ENCODE measurements at regions not wholly inside any gene's neighbourhood (a gene's known extent, or its start where the extent isn't known, plus 50 kb on each side); places are given as distances from the start of the nearest gene placed in this dataset.
A peak's percentile ranks its signal among the peaks of the same experiment; 100 is the strongest.
"Not testable (repeated sequence)": the region's sequence is repeated elsewhere in the genome, so short reads cannot be mapped to it uniquely, and the experiment has no call there.

DNA sequence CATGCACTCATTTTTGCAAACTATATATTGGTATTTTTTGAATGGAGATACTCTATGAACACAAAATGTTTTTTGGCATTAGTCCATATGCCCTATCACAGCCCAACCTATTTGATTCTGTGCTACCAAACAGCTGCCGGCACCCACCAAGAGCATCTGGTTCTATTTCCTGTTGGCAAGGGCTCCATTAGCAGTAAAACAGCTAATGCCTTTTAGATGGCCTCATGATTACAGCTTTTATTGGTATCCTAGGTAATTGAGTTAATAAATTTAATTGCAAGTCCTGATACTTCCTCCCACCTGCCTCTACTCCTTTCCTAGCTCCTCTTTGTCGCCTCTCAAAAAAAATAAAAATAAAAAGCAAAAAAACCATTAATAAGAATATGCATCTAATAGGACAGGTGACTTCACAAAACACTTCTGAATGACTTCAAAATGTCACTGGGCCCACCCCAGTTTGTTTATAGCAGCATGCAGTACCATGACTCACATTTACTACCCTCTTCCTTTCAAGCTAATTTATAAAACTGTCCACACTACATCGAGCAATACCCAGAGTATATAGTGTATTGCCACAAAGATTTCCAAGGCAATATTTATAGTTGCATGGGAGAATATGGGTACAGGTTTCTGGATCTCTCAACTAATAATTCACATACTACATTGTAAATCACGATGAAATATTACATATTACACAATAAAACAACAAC lies 620.4 kb downstream of the SLCO4C1 start:
- FAIRE-seq (no peak), DNase-seq (ENCODE audit: low spot score in 2 of 2) (no peak)

DNA sequence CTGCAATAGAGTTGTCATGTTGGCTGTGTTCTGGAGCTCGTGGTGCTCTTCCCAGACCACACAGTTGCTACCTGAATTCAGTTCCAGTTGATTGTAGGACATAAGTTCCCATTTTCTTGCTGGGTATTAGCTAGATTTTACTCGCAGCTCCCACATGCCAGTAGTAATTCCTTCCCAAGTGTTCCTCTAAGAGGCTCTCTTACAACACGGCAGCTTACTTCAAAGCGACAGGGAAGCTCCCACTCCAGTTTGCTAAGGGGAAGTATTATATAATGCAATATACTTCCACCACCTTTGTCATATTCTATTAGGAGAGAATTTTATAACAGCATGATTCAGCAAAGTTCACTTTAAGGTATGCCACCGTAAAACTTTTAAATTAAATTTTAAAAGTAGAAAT lies 623.0 kb downstream of the SLCO4C1 start:
- DNase-seq (ENCODE audit: low spot score in 2 of 2): no peak
- no peak for FAIRE-seq

DNA sequence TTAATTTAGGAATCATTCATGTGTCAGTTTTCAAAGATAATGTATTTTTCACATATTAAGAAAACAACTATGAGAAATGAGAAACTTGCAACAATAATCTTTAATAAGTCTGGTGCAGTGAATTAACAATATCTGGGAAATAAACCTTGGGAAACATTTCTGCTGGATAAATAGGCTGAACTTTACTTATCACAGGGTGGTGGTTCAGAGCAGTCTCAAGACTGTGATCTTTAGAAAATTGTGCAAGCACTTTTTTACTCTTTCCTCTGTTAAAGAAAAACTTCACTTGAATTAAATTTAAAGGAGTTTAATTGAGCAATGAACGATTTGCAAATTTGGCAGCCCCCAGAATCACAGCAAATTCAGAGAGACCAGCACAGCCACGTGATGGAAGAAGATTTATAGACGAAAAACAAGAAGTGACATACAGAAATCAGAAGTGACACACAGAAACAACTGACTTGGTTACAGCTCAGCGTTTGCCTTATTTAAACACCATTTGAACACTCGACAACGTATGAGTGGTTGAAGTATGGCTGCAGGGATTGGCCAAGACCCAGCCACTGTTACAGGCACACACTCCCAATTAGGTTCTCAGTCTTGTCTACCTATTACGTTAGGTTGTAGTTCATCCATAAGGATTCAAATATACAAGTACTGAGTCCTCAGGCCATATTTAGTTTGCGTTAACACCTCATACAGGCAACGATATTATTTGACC lies 631.9 kb downstream of the SLCO4C1 start:
- no peak for FAIRE-seq
- no peak for DNase-seq (ENCODE audit: low spot score in 2 of 2)

DNA sequence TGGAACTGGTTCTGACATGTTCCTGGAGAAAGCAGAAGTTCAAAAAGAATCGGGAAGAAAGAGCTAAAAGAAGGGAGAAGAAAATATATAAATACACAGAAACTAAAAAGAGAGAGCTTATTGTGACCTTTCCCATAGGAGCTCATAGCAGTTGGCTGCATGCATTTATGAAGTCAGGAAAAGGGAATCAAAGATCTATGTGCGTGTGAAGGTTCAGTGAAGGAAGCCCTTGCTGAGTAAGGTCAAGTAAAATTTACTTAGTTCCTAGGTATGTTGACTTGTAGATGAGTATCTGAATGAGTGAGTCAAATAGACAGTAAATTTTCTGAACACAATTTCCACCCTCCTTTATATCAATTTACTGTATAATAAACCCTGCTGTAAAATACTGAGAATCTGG lies 632.5 kb downstream of the SLCO4C1 start:
- no peak for FAIRE-seq
- no peak for DNase-seq (ENCODE audit: low spot score in 2 of 2)

DNA sequence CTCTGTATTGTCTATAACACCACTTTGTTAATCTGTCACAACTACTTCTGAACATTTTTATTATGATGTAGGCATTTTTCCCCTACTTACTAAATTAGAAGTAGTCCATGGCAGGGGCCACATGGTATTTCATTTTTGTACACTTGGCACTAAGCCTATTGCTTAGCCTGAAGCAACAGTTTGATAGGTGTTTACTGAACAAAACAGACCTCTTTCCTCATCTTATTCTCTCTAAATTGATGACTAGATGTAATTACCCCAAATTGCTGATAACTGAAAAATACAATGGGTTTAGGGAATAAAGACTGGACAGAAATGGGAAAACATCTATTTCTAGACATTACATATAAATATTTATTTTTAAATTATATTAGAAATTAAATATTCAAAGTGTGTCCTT lies 633.8 kb downstream of the SLCO4C1 start:
- DNase-seq (ENCODE audit: low spot score in 2 of 2) (no peak), FAIRE-seq (no peak)

DNA sequence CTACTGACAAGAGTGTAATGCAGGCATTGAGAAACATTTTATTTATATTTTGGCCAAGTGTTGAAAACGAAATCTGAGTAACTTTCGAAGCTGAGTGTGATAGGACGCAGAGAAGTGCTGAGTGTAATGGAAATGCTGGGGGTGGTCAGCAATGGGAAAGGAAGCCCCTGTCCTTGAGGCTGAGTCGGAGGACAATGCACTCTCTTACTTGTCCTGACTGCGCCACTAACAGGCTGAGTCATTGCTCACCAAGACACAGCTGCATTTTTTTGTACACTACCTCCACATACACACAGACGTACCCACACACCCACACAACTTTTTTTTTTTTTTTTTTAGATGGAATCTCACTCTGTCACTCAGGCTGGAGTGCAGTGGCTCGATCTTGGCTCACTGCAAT lies 637.7 kb downstream of the SLCO4C1 start:
- FAIRE-seq: no peak
- DNase-seq (ENCODE audit: low spot score in 2 of 2): no peak

DNA sequence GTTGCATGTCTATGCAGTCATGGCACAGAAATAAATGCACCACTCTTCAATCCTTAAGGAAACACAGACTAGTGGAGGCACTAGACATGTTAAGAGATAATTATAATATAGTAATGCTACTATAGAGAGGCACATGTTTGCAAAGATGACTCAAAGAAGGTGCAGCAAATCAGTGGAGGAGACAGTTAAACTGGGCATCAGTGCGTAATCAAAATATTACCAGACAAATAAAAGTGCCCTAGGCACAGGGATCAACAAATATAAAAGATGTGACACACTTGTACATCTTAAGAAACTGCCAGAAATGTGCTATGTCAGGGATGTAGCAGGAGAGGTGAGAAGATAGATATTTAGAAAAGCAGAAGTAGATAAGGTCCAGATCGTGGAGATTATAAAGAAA lies 642.1 kb downstream of the SLCO4C1 start:
- DNase-seq (ENCODE audit: low spot score in 2 of 2) (no peak), FAIRE-seq (no peak)

DNA sequence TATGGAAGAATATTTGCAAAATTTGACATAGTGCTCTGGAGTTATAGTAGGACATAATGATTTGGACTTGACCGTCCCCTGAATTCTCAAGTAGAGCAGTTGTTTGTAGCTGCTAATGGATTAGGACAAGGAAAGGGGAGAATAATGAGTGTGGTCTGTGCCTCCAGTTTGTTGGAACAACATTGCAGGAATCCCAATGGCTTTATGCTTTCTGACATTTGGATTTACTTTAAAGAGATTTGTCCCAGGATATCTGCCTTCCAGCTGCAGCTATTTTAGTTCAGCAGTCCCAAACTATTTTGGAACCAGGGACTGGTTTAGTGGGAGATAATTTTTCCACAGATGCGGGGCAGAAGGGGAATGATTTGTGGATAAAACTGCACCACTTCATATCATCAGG lies 648.2 kb downstream of the SLCO4C1 start:
- no peak for FAIRE-seq
- DNase-seq (ENCODE audit: low spot score in 2 of 2): no peak

DNA sequence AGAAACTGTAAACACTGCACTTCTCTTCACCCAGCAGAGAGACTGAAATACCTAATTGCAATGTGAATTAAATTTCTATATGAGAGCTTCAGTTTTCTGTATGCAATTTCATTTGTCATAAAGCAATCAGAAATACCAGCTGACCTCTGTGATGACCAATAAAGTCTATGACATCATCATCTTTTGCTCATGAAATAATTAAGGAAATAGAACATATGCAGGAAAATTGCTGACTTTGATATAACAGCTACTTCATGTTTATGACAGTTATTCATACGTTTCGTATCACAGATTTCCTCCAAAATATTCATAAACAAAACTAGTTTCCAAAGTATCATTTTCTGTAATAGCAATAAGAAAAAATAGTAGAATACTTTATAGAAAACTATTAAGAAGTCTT lies 652.3 kb downstream of the SLCO4C1 start:
- DNase-seq (ENCODE audit: low spot score in 2 of 2) (no peak), FAIRE-seq (no peak)

DNA sequence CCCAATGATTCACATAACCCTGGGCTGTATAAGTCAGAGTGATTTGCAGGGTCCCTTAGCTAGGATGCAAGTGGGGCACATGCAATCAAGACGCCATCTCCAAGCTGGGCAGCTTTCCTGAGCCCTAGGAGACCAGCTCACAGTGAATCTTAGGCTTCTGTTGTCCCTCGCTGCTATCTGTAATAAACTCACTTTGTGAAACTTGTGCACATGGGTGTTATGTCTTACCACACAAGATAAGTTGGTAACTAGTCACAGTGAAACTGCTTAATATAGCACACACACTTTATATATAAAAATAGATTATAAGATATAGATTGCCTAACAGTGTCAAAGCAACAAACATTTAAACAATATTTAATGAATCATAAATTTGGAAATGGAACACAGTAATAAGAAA lies 658.5 kb downstream of the SLCO4C1 start:
- DNase-seq (ENCODE audit: low spot score in 2 of 2) (no peak), FAIRE-seq (no peak)

DNA sequence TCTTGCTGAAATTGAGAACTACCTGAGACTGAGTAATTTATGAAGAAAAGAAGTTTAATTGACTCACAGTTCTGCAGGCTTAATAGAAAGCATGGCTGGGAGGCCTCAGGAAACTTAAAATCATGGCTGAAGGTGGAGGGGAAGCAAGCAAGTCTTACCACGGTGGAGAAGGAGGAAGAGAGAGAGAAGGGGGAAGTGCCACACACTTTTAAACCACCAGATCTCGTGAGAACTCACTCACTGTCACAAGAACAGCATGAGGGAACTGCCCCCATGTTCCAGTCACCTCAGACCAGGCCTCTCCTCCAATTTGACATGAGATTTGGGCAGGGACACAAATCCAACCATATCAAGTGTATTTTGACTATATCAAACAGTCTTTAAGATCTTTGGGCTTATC lies 668.3 kb downstream of the SLCO4C1 start:
- not testable (repeated sequence) for FAIRE-seq; DNase-seq (ENCODE audit: low spot score in 2 of 2)

DNA sequence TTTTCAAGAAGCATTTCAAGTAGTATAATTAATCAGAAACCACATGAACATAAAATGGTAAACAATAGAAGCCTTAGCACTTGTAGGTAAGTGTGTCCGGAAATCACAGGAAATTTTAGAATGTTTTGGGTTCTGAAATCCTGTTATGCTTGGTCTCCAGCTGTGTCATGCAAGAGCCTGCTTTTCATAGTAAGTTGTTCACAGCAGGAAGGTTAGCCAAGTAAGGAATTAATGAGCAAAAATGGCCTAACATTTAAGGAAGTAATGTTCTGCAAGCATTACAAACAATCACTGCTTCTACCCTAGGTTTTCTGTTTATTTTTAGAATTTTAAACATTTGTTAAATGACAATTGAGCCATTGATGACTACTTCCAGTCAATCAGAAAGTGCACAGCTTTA lies 669.5 kb downstream of the SLCO4C1 start:
- FAIRE-seq (no peak), DNase-seq (ENCODE audit: low spot score in 2 of 2) (no peak)

DNA sequence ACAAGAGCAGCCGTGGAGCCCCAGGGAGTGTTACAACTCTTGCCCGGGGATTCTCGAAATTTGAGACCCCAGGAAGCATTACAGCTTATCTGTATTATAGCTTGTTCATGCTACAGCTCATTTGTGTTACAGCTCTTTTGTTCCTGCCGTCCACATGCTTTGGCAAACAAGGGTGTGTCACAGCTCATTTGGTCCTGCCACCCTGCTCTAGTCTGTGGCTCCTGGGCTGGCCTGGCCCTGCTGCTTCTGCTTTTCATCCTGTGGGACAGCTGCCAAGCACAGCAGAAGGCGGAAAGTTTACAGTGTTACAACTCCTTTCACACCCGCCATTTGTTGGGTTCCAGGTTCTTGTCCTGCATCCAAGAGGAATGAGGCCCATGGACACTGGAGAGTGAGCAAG lies 685.0 kb downstream of the SLCO4C1 start:
- DNase-seq (ENCODE audit: low spot score in 2 of 2): no peak
- no peak for FAIRE-seq

DNA sequence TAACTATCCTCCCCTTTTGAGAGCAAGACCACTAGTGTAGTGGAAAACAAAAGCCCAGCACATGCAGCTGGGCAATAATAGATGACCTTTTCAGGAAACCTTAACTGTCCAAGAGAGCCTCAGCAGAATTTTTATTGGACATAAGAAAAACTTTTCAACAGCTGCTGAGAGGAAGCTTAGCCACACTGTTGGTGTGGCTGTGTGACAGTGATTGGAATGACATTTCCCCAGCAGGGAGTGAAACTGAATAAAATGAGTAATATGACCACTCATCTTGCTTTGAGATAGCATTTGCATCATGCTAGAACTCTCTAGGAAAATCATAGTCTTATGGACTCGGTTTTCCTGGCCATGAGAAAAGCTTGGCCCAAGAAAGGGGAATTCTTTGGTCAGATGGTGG lies 687.8 kb downstream of the SLCO4C1 start:
- DNase-seq (ENCODE audit: low spot score in 2 of 2) (no peak), FAIRE-seq (no peak)

DNA sequence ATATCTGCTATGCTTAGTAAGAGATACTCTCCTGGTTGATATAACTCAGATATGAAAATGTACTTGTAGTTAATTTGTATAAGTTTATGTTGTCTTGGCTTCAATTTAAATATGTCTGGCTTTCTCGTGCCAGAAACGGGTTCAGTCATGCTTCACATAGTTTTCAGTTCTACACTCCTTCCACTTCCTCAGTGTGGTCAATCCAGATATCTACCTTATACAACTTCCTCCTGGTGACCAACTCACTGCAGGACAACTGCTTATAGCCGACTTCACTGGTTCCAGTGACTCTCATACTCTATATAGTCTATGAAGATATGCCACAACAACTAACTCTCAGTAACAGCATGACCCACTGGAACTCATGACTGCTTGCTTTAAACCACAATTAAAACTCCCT lies 690.4 kb downstream of the SLCO4C1 start:
- FAIRE-seq (no peak), DNase-seq (ENCODE audit: low spot score in 2 of 2) (no peak)

DNA sequence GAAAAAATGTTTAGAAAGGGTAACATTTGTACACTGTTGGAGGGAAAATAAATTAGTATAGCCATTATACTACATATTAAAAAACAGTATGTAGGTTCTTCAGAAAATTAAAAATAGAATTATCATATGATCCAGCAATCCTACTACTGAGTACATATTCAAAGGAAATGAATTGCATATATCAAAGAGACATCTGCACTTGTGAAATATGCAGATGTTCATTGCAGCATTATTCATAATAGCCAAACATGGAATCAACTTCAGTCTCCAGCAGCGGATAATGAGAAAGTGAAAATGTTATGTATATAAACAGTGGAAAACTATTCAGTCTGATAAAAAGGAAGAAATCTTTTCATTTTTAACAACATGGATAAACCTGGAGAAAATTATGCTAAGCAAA lies 695.5 kb downstream of the SLCO4C1 start:
- no peak for FAIRE-seq
- DNase-seq (ENCODE audit: low spot score in 2 of 2): no peak

DNA sequence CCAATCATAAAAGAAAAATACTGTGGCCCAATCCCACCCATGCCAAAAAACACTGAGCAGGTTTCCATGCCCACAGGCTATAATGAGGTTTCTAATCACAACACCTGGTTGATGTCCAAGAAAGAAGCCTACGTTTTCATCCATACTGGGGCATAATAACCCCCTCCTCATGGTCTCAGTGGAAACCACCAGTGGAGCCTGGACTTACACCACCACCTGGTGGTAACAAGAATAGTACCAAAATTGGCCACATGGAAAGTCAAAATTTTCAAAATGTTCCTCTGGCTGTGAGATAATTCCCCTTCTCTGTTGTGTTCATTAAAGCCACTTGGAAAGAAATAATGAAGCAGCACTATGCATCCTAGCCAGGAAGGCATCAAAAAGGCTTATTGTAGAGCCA lies 687.3 kb upstream of the ST8SIA4 start:
- no peak for FAIRE-seq
- DNase-seq (ENCODE audit: low spot score in 2 of 2): no peak

DNA sequence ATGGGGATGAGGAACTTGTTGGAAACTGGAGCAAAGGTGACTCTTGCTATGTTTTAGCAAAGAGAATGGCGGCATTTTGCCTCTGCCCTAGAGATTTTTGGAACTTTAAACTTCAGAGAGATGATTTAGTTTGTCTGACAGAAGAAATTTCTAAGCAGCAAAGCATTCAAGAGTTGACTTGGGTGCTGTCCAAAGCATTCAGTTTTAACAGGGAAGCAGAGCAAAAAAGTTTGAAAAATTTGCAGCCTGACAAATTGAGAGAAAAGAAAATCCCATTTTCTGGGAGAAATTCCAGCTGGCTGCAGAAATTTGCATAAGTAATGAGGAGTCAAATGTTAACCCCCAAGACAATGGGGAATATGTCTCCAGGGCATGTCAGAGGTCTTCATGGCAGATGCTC lies 682.3 kb upstream of the ST8SIA4 start:
- no peak for FAIRE-seq

DNA sequence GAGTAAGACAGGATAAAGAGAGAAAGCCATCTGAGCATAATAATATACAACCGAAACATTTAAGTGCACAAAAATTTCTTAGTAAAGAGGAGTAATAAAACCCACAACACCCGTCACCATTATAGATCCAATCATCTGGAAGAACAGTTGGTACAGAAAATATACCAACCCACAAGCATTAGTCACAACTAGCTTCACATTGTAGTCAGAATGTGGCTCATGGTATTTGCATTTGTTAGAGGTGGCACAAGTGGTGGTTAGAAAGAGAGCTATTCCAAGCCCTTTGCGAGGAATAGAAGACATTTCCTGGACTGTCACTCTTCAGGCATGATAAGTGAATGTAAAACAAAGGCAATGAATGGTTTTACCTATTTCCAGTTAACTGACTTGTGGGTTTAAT lies 677.5 kb upstream of the ST8SIA4 start:
- FAIRE-seq (no peak), DNase-seq (ENCODE audit: low spot score in 2 of 2) (peak in 1 of 2 donors; percentile 4)

More for the DNA sequence above, 682.3 kb upstream of the ST8SIA4 start:
- DNase-seq (ENCODE audit: low spot score in 2 of 2): no peak

DNA sequence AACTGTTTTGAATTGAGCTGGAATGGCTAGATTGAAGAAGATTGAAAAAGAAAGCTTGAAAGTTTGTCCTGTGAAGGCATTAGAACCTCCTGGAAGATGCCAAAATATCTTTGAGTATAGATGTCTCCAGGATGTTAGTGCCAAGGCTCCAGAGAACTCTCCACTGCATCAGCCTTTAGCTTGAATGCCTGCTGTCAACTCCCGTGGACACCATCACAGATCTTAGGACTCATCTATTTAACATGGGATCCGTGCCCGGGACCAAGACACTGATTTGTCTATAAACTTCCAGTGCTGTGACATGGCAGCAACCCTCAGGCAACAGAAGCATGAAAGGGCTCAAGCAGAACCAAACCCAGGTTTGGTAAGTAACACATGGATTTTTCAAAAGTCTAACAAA lies 670.9 kb upstream of the ST8SIA4 start:
- DNase-seq (ENCODE audit: low spot score in 2 of 2): no peak
- no peak for FAIRE-seq

DNA sequence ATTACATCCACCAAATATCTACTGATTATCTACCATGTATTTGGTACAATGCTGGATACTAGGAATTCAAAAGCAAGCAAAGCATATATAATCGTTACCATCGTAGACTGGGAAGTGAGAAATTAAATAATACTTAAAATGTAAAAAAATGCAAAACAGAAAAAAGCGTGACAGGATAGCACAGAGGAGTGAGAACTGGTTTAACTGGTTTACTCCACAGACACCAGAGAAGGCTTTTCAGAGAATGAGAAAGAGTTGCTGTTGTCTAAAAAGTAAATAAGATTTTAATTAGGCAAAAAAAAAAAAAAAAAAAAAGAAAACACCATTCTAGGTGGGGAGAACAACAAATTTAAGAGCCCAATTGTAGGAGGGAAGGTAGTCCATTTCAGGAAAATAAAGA lies 657.9 kb upstream of the ST8SIA4 start:
- FAIRE-seq (no peak), DNase-seq (ENCODE audit: low spot score in 2 of 2) (no peak)

DNA sequence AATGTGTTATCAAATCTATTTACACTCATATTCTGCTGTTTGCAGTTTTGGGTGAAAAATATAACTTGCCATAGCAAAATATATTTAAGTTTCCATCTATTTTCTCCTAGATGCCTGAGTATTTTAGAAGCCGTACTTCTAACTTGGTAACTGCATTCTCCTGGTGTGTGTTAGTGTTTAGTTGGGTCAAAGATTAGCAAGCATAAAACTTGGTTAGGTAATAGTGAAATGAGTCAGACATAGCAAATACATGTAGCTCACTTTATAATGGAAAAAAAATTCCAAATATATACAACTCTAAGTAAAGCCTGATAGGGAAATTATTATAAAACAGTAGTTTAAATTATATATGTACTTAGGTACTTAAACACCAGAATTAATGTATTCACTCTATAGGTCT lies 640.7 kb upstream of the ST8SIA4 start:
- no peak for FAIRE-seq

More for the DNA sequence above, 640.7 kb upstream of the ST8SIA4 start:
- no peak for DNase-seq (ENCODE audit: low spot score in 2 of 2)

Data from frontal cortex (tissue), 3 donors.